Smooth muscle cell (in vitro differentiated cells): ENCODE measurements at regions not wholly inside any gene's neighbourhood (a gene's known extent, or its start where the extent isn't known, plus 50 kb on each side); places are given as distances from the start of the nearest gene placed in this dataset.

Experiments used
- DNase-seq: peaks from one replicate; lab custom pipeline; 2025; ENCODE audit not compliant: unreplicated experiment; lab: John Stamatoyannopoulos, UW
- H2AFZ ChIP-seq: fragments of 200-600 bp; sonication (generic); 2 replicates; pipeline ENCODE4 v1.6.0; 2016; ENCODE audit warnings: antibody characterized with exemption, low read depth, mild to moderate bottlenecking
- H3F3A ChIP-seq: fragments of 200-600 bp; sonication (generic); 2 replicates; pipeline ENCODE4 v1.6.0; 2017; ENCODE audit warnings: antibody characterized with exemption, low read depth
- H3K27ac ChIP-seq: fragments of 200-600 bp; sonication (generic); 2 replicates; pipeline ENCODE4 v1.5.1; 2016; ENCODE audit warnings: low read depth, mild to moderate bottlenecking
- H3K27me3 ChIP-seq: fragments of 200-600 bp; sonication (generic); 2 replicates; pipeline ENCODE4 v1.6.1; 2016; ENCODE audit warnings: low read depth, mild to moderate bottlenecking
- H3K36me3 ChIP-seq: fragments of 200-600 bp; sonication (generic); 2 replicates; pipeline ENCODE4 v1.5.1; 2016; ENCODE audit warnings: low read depth
- H3K4me1 ChIP-seq: fragments of 200-600 bp; sonication (generic); 2 replicates; pipeline ENCODE4 v1.5.1; 2016; ENCODE audit warnings: low read depth
- H3K4me2 ChIP-seq: fragments of 200-600 bp; sonication (generic); 2 replicates; pipeline ENCODE4 v1.6.0; 2016; ENCODE audit warnings: mild to moderate bottlenecking
- H3K4me3 ChIP-seq: fragments of 200-600 bp; sonication (generic); 2 replicates; pipeline ENCODE4 v1.5.1; 2016; ENCODE audit warnings: mild to moderate bottlenecking
- H3K79me2 ChIP-seq: fragments of 200-600 bp; sonication (generic); 2 replicates; pipeline ENCODE4 v1.6.0; 2016; ENCODE audit warnings: low read depth, mild to moderate bottlenecking
- H3K9ac ChIP-seq: fragments of 200-600 bp; sonication (generic); 2 replicates; pipeline ENCODE4 v1.6.0; 2016; ENCODE audit warnings: low read depth
- H3K9me3 ChIP-seq: fragments of 200-600 bp; sonication (generic); replicated peaks from 2 replicates; pipeline ENCODE4 v1.5.1; 2016; ENCODE audit warnings: low read depth
- H4K20me1 ChIP-seq: fragments of 200-600 bp; sonication (generic); 2 replicates; pipeline ENCODE4 v1.6.0; 2016; ENCODE audit warnings: low read depth
- WGBS: methylation state at CpG from one replicate; pipeline ENCODE4 v1.1.7; 2016; ENCODE audit warnings: low lambda C conversion rate; 5-methylcytosine and 5-hydroxymethylcytosine counted together
- TF ChIP-seq, protein P1 (sequence below): fragments of 200-600 bp; sonication (generic); IDR thresholded peaks from 2 replicates; pipeline ENCODE4 v1.5.1; 2017; ENCODE audit warnings: borderline replicate concordance, mild to moderate bottlenecking, antibody characterized with exemption; ENCODE audit not compliant: insufficient read depth, poor library complexity, severe bottlenecking

DNA sequence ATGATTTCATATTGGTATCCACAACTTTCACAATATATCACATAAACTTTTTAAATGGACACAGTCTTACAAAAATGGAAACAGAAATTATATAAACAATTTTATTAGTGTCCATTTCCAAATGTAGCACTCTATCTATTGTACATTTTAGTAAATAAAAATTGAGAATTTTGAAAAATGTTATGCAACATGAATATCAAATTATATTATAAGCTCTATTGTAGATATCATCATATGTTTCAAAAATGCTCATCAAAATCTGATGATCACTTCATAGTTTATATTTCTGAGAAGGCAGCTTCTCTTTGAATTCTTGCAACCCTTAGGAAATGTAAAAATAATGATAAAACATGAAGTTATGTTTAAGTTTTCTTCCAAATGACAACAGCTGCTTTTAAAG, 1928.6 kb downstream of the PCDH9 start:
- no peaks in the 10 kb centered on the region for H3K9me3 ChIP-seq
- peak overlapping the region; percentile 46 for H3K27ac ChIP-seq
- H2AFZ ChIP-seq = peak overlapping the region; percentile 52
- no peak overlapping the region for H3K9ac ChIP-seq
- no peaks in the 10 kb centered on the region for H4K20me1 ChIP-seq
- no peaks in the 10 kb centered on the region for H3K79me2 ChIP-seq
- peak overlapping the region; percentile 27 for H3K4me2 ChIP-seq
- H3K27me3 ChIP-seq = no peaks in the 10 kb centered on the region
- H3F3A ChIP-seq = no peaks in the 10 kb centered on the region
- TF ChIP-seq, protein P1, sequence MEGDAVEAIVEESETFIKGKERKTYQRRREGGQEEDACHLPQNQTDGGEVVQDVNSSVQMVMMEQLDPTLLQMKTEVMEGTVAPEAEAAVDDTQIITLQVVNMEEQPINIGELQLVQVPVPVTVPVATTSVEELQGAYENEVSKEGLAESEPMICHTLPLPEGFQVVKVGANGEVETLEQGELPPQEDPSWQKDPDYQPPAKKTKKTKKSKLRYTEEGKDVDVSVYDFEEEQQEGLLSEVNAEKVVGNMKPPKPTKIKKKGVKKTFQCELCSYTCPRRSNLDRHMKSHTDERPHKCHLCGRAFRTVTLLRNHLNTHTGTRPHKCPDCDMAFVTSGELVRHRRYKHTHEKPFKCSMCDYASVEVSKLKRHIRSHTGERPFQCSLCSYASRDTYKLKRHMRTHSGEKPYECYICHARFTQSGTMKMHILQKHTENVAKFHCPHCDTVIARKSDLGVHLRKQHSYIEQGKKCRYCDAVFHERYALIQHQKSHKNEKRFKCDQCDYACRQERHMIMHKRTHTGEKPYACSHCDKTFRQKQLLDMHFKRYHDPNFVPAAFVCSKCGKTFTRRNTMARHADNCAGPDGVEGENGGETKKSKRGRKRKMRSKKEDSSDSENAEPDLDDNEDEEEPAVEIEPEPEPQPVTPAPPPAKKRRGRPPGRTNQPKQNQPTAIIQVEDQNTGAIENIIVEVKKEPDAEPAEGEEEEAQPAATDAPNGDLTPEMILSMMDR = no peak
- peaks cover 4% of the 10 kb centered on the region for H3K4me1 ChIP-seq
- H3K36me3 ChIP-seq = no peaks in the 10 kb centered on the region
- DNase-seq = no peak
- no peak overlapping the region for H3K4me3 ChIP-seq

DNA sequence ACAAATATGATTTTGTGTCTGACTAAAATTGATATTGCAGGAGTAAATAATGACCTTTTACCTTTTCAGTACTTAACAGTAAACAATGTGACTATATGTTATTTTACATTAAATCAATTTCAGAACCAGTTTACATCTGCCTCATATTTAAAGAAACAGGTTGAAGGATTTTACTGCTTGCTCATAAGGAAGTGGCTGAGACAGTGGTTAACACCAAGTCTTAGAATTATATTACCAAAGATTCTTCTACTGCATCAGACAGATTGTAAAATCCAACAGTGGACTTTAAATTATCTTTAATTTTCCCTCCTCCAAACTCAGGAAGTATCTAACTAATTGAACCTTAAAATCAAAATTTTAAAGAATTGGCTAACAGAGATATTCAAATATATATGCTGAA, 1929.9 kb downstream of the PCDH9 start:
- H3K36me3 ChIP-seq = no peaks in the 10 kb centered on the region
- H3F3A ChIP-seq = no peaks in the 10 kb centered on the region
- H3K27ac ChIP-seq = peak overlapping the region; percentile 46
- no peak overlapping the region for H3K4me3 ChIP-seq
- no peak for DNase-seq
- no peaks in the 10 kb centered on the region for H3K27me3 ChIP-seq
- H4K20me1 ChIP-seq = no peaks in the 10 kb centered on the region
- TF ChIP-seq, protein P1 = no peak
- H3K4me1 ChIP-seq = peaks cover 4% of the 10 kb centered on the region
- H2AFZ ChIP-seq = no peak overlapping the region
- no peaks in the 10 kb centered on the region for H3K79me2 ChIP-seq
- no peak overlapping the region for H3K9ac ChIP-seq
- peak overlapping the region; percentile 0 for H3K4me2 ChIP-seq
- no peaks in the 10 kb centered on the region for H3K9me3 ChIP-seq

DNA sequence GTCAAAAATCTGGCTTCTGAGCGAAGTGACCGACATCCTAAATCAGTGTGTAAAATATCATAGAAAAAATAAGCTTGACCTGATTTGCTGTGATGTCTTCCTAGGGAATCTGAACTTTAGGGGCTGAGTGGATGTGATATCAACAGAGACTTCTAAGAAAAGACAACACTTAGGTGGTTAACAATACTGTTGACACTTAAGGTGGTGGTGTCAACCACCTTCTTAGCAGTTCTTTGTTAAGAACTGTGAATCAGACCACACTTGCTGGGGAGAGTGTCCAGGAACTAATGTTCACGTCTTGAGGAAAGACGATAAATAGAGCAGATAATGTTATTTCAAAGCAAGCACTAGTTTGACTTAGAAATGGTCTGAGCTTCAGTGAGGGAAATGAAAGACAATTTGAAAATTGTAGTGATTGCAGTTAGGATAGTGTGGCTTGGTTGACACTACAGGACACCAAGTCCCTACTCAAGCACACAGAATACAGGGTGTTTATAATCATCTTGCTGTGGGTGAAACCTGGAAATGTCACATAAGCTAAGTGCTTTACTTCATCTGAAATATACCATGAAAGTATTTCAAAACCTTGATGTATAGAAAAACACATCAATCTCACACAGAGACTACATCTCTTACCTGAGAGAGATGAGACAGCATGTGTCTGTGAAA, 1936.5 kb downstream of the PCDH9 start:
- no peak for DNase-seq
- TF ChIP-seq, protein P1 = no peak
- Histone ChIP-seq H3K27ac (peak overlapping the region; percentile 88), H3K27me3 (no peaks in the 10 kb centered on the region), H3K4me2 (no peak overlapping the region), H3K9me3 (no peaks in the 10 kb centered on the region), H3F3A (peaks cover 3% of the 10 kb centered on the region), H3K9ac (no peak overlapping the region), H3K4me1 (no peaks in the 10 kb centered on the region), H3K36me3 (no peaks in the 10 kb centered on the region), H4K20me1 (no peaks in the 10 kb centered on the region), H2AFZ (peak overlapping the region; percentile 42), H3K4me3 (no peak overlapping the region), H3K79me2 (no peaks in the 10 kb centered on the region)
- 85% methylated on average over 4 of the region's 4 CpGs for WGBS

DNA sequence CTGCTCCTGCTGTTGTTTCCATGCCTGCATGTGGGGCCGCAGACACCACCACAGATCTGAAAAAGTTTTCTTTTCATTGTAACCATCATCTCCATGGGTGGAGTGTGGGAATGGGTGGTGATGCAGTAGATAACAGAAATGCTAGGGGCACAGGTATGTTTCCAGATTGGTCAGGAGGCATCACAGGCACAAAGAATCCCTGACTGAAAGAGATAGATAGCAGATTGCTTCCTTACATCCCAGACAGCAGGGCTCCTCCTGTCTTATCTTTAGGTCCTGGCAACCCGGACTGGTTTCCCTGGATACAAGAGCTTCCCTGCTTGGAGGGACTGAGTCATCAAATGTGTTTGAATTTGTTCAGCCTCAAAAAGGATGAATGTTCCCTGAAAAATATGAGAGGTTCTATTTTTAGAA, 1937.6 kb downstream of the PCDH9 start:
- Histone ChIP-seq H3F3A (peaks cover 3% of the 10 kb centered on the region), H3K4me2 (peak overlapping the region; percentile 30), H3K36me3 (no peaks in the 10 kb centered on the region), H2AFZ (no peak overlapping the region), H3K9me3 (no peaks in the 10 kb centered on the region), H3K27ac (peak overlapping the region; percentile 88), H3K79me2 (no peaks in the 10 kb centered on the region), H4K20me1 (no peaks in the 10 kb centered on the region), H3K27me3 (no peaks in the 10 kb centered on the region), H3K4me3 (no peak overlapping the region), H3K4me1 (no peaks in the 10 kb centered on the region), H3K9ac (peak overlapping the region; percentile 65)
- TF ChIP-seq, protein P1 = no peak
- no peak for DNase-seq
- 25% methylated on average over 2 of the region's 2 CpGs for WGBS
